ENCODE measurements at regions not wholly inside any gene's neighbourhood (a gene's known extent, or its start where the extent isn't known, plus 50 kb on each side); places are given as distances from the start of the nearest gene placed in this dataset.

DNA sequence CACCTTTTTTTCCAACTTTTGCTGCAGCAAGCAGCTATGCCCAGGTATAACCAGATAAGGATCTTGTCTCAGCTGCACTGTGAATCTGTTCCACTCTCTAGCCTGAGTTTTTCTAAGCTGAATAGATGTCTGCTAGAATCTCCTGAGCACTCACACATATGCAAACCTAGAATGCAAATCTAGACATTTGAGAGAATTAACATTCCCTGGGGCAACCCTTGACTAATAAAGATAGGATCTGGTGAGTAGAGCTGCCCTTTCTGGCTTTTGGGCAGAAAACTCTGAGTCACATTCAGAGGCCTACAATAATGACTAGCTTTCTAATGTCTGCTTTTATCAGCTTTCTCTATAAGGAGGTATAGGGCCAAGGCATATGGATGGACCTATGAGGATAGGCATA lies 61.4 kb upstream of the BARHL2 start:
- DNase-seq = no peak

DNA sequence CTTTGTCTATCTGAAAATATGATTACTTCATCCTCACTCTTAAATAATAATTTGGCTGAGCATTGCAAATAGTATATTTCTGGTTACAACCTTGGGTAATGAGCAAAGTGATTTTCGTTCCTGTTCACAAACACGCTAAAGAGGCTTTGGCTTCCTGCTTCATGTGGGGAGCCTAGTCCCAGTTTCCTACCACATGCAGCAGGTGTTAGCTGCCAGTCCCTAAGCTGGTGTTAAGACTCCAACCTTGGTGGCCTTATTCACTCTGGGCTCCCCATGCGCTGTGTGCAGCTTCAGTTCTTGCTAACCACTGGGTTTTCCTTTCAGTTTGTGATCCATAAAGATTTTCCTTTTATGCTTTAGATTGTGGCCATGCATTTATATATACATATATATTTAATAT lies 56.7 kb upstream of the BARHL2 start:
- DNase-seq = no peak

DNA sequence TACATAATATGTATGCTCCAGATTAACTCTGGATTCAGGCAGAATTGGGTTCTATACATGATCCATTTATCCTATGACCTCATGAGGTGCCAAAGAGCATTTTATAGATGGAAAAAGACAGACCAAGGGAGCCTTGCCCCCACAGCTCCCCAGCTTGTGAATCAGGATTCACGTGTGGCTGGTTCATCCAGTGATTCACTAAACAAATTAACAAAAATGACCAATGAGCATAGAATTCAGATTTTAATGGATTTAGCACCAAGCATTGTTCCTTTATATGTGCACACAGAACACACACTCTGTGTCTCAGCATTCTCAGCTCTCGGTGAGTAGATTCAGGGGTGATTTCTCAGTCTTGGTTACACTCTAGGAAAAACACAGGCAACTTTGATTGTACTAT lies 51.7 kb upstream of the BARHL2 start:
- no peak for DNase-seq

DNA sequence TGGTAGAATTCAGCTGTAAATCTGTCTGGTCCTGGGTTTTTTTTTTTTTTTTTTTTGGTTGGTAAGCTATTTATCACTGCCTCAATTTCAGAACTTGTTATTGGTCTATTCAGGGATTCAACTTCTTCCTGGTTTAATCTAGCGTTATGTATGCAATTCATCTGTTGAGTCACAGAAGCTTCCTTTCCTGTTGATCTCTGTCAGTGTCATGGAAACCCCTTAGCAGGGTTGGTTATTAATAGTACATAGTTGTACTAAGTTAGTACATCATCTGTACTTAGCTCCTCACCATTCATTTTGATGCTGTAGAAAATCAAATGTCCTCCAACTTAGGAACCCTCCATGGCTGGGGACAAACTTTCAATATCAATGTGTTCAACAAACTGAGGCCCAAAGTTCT lies 51.0 kb upstream of the BARHL2 start:
- no peak for DNase-seq
